Tibial nerve (tissue), 4 donors: ENCODE measurements at regions not wholly inside any gene's neighbourhood (a gene's known extent, or its start where the extent isn't known, plus 50 kb on each side); places are given as distances from the start of the nearest gene placed in this dataset.

Experiments used
- EP300 ChIP-seq, 2 donors: sonication (generic); formaldehyde crosslinking; IDR thresholded peaks; one replicate each; pipeline ENCODE4 v1.6.1; 2017; ENCODE audit warnings: antibody characterized with exemption in 2 of 2, mild to moderate bottlenecking in 1 of 2
- POLR2A ChIP-seq, 2 donors: fragments of 450-650 bp; IDR thresholded peaks; one replicate each; pipeline ENCODE4 v1.6.1; 2017; ENCODE audit warnings: antibody characterized with exemption in 2 of 2, mild to moderate bottlenecking in 2 of 2, moderate library complexity in 2 of 2
- TF ChIP-seq, protein P1 (sequence below), 5 experiments: fragments of 200-600 bp in 3 of 5; fragments of 450-650 bp in 2 of 5; sonication (generic) in 3 of 5; IDR thresholded peaks; one replicate each; pipeline ENCODE4 v1.5.1; 2016 to 2019; ENCODE audit warnings: antibody characterized with exemption in 5 of 5, mild to moderate bottlenecking in 3 of 5, moderate library complexity in 2 of 5

- TF ChIP-seq, protein P1, sequence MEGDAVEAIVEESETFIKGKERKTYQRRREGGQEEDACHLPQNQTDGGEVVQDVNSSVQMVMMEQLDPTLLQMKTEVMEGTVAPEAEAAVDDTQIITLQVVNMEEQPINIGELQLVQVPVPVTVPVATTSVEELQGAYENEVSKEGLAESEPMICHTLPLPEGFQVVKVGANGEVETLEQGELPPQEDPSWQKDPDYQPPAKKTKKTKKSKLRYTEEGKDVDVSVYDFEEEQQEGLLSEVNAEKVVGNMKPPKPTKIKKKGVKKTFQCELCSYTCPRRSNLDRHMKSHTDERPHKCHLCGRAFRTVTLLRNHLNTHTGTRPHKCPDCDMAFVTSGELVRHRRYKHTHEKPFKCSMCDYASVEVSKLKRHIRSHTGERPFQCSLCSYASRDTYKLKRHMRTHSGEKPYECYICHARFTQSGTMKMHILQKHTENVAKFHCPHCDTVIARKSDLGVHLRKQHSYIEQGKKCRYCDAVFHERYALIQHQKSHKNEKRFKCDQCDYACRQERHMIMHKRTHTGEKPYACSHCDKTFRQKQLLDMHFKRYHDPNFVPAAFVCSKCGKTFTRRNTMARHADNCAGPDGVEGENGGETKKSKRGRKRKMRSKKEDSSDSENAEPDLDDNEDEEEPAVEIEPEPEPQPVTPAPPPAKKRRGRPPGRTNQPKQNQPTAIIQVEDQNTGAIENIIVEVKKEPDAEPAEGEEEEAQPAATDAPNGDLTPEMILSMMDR (IDR thresholded peaks at IDR 0.05), result no peak
- TF ChIP-seq POLR2A (IDR thresholded peaks at IDR 0.05), result no peak
- no peak for TF ChIP-seq EP300 (IDR thresholded peaks at IDR 0.05)
Measured at GRCh38 chr6:155623450-155624178, 168.0 kb upstream of the NOX3 start.
